Breast epithelium (tissue), 4 donors: ENCODE measurements at regions not wholly inside any gene's neighbourhood (a gene's known extent, or its start where the extent isn't known, plus 50 kb on each side); places are given as distances from the start of the nearest gene placed in this dataset.

Experiments used
- DNase-seq, 2 donors: peaks; one replicate each; pipeline ENCODE4 v3.0.0-alpha.2; 2019; ENCODE audit warnings: low spot score in 2 of 2
- H3K27ac ChIP-seq, 2 donors: fragments of 200-600 bp; sonication (generic) in 1 of 2; one replicate each; pipeline ENCODE4 v1.5.1; 2016 to 2019; ENCODE audit warnings: mild to moderate bottlenecking in 1 of 2
- H3K27me3 ChIP-seq, 2 donors: fragments of 200-600 bp; sonication (generic) in 1 of 2; one replicate each; pipeline versions ENCODE4 v1.5.1 to v1.6.0; 2017 to 2019; ENCODE audit warnings: control low read depth in 1 of 2, mild to moderate bottlenecking in 1 of 2
- H3K36me3 ChIP-seq: fragments of 200-600 bp; one replicate; pipeline ENCODE4 v1.5.1; 2019
- H3K4me1 ChIP-seq, 2 donors: fragments of 200-600 bp; sonication (generic); one replicate each; pipeline ENCODE4 v1.5.1; 2016 to 2019; ENCODE audit warnings: control low read depth in 1 of 2
- H3K4me3 ChIP-seq, 3 donors: fragments of 200-600 bp; sonication (generic); 1 replicate in 2 of 3; 2 replicates in 1 of 3; pipeline ENCODE4 v1.5.1; 2016 to 2019; ENCODE audit warnings: mild to moderate bottlenecking in 3 of 3, moderate library complexity in 2 of 3
- H3K9me3 ChIP-seq, 2 donors: fragments of 200-600 bp; sonication (generic) in 1 of 2; one replicate each; pipeline ENCODE4 v1.5.1; 2016 to 2019; ENCODE audit warnings: control low read depth in 1 of 2
- CTCF ChIP-seq, 3 donors: fragments of 450-650 bp; IDR thresholded peaks; one replicate each; pipeline ENCODE4 v1.5.1; 2016 to 2017; ENCODE audit warnings: antibody characterized with exemption in 3 of 3, mild to moderate bottlenecking in 3 of 3, moderate library complexity in 3 of 3
- POLR2A ChIP-seq: fragments of 450-650 bp; IDR thresholded peaks from one replicate; pipeline ENCODE4 v1.6.1; 2016; ENCODE audit warnings: antibody characterized with exemption, mild to moderate bottlenecking, moderate library complexity
- POLR2AphosphoS5 ChIP-seq, 3 donors: sonication (generic); formaldehyde crosslinking; IDR thresholded peaks; one replicate each; pipeline ENCODE4 v1.6.1; 2017; ENCODE audit warnings: antibody characterized with exemption in 3 of 3
- intact Hi-C: fragments of 100-400 bp; cut with DNase I; formaldehyde crosslinking; loops from one replicate; pipeline ENCODE4 v1.15.1; 2023; ENCODE audit warnings: low total_unique reads

GRCh38 chr11:45085646-45086501 lies 60.6 kb upstream of the PRDM11 start:
- H3K4me1 ChIP-seq = peaks cover 8 to 22% of the 10 kb centered on the region in 2 donors
- intact Hi-C loops = no loop called here
- no peaks in the 10 kb centered on the region for H3K9me3 ChIP-seq
- peak overlapping the region; percentile 57 to 86 for H3K27ac ChIP-seq
- H3K27me3 ChIP-seq = no peaks in the 10 kb centered on the region
- no peaks in the 10 kb centered on the region for H3K36me3 ChIP-seq
- TF ChIP-seq POLR2A (no peak), POLR2AphosphoS5 (IDR thresholded peaks at IDR 0.05) (no peak), CTCF (IDR thresholded peaks at IDR 0.05) (no peak)
- no peak overlapping the region for H3K4me3 ChIP-seq
- no peak for DNase-seq

GRCh38 chr11:45086526-45086925 lies 59.9 kb upstream of the PRDM11 start:
- DNase-seq = no peak
- Histone ChIP-seq H3K4me1 (peaks cover 8 to 22% of the 10 kb centered on the region in 2 donors), H3K9me3 (no peaks in the 10 kb centered on the region), H3K36me3 (no peaks in the 10 kb centered on the region), H3K27ac (peak overlapping the region; percentile 57 to 86), H3K4me3 (no peak overlapping the region), H3K27me3 (no peaks in the 10 kb centered on the region)
- intact Hi-C loops = no loop called here
- TF ChIP-seq POLR2A (no peak), CTCF (IDR thresholded peaks at IDR 0.05) (no peak), POLR2AphosphoS5 (IDR thresholded peaks at IDR 0.05) (no peak)

- no peak overlapping the region for H3K4me3 ChIP-seq
- H3K36me3 ChIP-seq = no peaks in the 10 kb centered on the region
- TF ChIP-seq POLR2AphosphoS5 (IDR thresholded peaks at IDR 0.05) = no peak
- no peak for TF ChIP-seq CTCF (IDR thresholded peaks at IDR 0.05)
- no peak for TF ChIP-seq POLR2A
- intact Hi-C loops = no loop called here
- peaks cover 8 to 27% of the 10 kb centered on the region in 2 donors for H3K4me1 ChIP-seq
- no peaks in the 10 kb centered on the region for H3K27me3 ChIP-seq
- H3K9me3 ChIP-seq = no peaks in the 10 kb centered on the region
- no peak for DNase-seq
- H3K27ac ChIP-seq = peak overlapping the region; percentile 86 to 95
These were observed 59.1 kb upstream of the PRDM11 start for GRCh38 chr11:45087086-45087899.

GRCh38 chr11:45087900-45088160 lies 58.6 kb upstream of the PRDM11 start:
- Histone ChIP-seq H3K27ac (peak overlapping the region; percentile 86 to 95), H3K4me1 (peaks cover 8 to 29% of the 10 kb centered on the region in 2 donors)
- intact Hi-C loops = no loop called here

More at GRCh38 chr11:45087900-45088160, 58.6 kb upstream of the PRDM11 start:
- H3K4me3 ChIP-seq = no peak overlapping the region
- H3K36me3 ChIP-seq = no peaks in the 10 kb centered on the region
- DNase-seq = peak in 1 of 2 donors; percentile 72
- H3K27me3 ChIP-seq = no peaks in the 10 kb centered on the region
- TF ChIP-seq POLR2AphosphoS5 (IDR thresholded peaks at IDR 0.05) = no peak
- TF ChIP-seq POLR2A = no peak
- no peak for TF ChIP-seq CTCF (IDR thresholded peaks at IDR 0.05)
- H3K9me3 ChIP-seq = no peaks in the 10 kb centered on the region
